ENCODE measurements at regions not wholly inside any gene's neighbourhood (a gene's known extent, or its start where the extent isn't known, plus 50 kb on each side); places are given as distances from the start of the nearest gene placed in this dataset.
"Not testable (repeated sequence)": the region's sequence is repeated elsewhere in the genome, so short reads cannot be mapped to it uniquely, and the experiment has no call there.

- DNase-seq (ENCODE audit: low spot score): no peak
Measured at GRCh38 chr2:88860421-88861075, 169.1 kb downstream of the RPIA start.

DNA sequence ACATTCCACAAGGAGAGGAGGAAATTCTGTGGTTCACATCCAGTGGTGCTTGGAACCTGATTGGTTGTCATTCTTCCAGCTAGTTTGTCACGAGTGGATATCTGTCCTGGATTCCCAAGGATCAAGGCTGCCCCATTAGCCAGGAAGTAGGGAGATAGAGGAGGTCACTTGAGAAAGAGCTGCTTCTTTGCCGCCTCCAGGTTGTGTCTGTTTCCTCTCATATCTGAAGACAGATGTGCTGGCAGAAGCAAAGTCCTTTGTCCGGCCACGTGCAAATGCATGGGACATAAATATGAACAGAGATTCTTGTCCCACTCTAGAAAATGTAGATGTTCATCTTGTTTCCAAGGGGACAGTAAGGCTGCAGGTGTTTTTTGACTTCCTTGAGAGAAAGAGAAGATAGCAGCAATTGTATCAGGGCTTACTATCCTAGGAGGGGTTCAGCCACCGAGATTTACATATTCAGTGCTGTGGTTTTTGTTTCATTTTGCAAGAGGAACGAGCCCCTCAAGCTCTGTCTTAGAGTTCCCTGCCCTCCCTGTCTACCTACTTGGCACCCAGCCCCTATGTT lies 174.4 kb downstream of the RPIA start:
- DNase-seq (ENCODE audit: low spot score): no peak

DNA sequence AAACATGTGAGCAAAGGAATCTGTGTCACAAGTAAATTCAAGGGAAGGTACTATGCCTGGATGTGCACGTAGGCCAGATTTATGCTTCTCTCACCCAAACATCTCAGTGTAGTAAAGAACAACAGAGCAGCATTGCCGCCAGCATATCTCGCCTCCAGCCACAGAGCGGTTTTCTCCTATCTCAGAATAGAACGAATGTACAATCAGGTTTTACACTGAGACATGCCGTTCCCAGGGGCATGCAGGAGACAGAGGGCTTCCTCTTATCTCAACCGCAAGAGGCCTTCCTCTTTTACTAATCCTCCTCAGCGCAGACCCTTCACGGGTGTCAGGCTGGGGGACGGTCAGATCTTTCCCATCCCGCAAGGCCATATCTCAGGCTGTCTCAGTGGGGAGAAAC lies 175.3 kb downstream of the RPIA start:
- DNase-seq (ENCODE audit: low spot score): no peak

DNA sequence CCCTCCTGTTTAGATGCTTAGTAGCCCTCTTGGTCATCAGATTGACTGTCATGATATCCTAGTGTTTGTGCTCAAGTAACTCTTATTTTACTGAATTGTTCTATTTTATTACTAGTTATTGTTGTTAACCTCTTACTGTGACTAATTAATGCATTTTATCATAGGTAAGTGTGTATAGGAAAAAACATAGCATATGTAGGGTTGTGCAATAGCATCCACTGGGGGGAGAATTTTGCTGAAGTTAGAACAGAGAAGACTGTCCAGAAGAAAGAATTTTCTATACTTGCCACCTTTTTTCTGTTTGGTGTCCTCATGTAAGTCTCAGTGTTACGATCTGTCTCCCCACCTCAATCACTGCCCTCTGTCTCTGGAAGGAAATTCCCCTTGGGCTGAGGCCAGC lies 177.4 kb downstream of the RPIA start:
- DNase-seq (ENCODE audit: low spot score): no peak

- DNase-seq (ENCODE audit: low spot score): no peak
Measured at GRCh38 chr2:88870267-88870839, 178.9 kb downstream of the RPIA start.

GRCh38 chr2:88871336-88871735 lies 179.9 kb downstream of the RPIA start:
- no peak for DNase-seq (ENCODE audit: low spot score)

DNA sequence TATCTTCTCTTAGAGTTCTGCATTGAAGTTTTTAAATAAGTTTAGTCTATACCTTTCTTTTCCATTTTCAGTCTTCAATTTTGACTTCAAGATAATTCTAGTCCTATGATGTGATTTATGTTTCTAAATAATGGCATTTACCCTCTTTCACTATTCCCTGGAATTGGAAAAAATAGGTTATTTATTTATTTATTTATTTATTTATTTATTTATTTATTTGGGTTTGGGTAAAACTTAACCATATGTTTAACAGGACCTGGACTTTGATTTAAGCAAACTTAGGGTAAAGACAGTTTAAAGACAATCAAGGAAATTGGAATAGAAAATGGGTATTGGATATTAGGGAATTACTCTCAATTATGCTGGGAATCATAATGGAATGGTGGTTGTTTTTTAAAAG lies 182.1 kb downstream of the RPIA start:
- no peak for DNase-seq (ENCODE audit: low spot score)

DNA sequence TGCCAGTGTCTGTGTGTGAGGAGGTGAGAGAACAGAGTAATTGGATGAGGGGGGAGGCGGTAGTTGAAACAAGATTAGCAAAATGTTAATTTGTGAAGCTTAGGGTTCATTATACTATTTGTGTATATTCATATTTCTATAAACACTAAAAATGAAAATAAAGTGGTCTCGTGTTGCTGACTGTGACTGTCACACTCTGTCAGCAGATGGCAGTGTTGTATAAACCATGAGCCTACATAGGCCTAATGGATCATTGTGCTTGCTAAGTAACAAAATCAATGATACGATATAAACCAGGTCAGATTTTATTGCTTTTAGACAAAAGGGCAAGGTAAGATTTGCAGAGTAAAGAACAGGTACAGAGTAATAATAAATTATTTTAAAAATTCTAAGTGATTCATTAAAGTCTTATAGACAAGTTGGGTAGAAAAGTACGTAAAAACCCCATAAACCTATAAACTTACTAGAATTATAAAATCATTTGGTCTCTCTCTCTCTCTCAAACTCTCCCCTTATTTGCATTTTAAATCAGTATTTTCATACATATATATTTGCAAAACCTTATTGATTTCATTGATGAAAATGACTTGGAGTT lies 182.7 kb downstream of the RPIA start:
- peak; percentile 40 for DNase-seq (ENCODE audit: low spot score)

GRCh38 chr2:88875736-88876135 lies 184.3 kb downstream of the RPIA start:
- DNase-seq (ENCODE audit: low spot score): no peak

GRCh38 chr2:88880441-88880953 lies 189.0 kb downstream of the RPIA start:
- peak; percentile 57 for DNase-seq (ENCODE audit: low spot score)

DNA sequence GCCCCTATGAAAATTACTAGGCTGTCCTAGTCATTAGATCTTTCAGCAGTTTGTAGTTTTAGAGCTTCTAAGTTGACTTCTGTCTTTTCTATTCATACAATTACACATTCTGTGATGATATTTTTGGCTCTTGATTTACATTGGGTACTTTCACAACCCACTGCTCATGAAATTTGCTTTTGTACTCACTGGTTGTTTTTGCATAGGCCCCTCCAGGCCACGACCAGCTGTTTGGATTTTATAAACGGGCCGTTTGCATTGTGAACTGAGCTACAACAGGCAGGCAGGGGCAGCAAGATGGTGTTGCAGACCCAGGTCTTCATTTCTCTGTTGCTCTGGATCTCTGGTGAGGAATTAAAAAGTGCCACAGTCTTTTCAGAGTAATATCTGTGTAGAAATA lies 193.8 kb downstream of the RPIA start:
- no peak for DNase-seq (ENCODE audit: low spot score)

DNA sequence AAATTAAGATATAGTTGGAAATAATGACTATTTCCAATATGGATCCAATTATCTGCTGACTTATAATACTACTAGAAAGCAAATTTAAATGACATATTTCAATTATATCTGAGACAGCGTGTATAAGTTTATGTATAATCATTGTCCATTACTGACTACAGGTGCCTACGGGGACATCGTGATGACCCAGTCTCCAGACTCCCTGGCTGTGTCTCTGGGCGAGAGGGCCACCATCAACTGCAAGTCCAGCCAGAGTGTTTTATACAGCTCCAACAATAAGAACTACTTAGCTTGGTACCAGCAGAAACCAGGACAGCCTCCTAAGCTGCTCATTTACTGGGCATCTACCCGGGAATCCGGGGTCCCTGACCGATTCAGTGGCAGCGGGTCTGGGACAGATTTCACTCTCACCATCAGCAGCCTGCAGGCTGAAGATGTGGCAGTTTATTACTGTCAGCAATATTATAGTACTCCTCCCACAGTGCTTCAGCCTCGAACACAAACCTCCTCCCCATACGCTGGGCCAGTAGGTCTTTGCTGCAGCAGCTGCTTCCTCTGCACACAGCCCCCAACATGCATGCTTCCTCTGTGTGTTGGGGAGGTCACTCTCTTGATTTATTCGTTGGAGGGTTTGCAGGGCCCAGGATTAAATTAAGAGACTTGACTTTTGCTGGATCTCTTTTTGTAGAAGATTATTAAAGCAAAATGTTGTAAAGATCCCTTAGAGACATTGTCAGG lies 194.4 kb downstream of the RPIA start:
- DNase-seq (ENCODE audit: low spot score): no peak

GRCh38 chr2:88887466-88887865 lies 196.0 kb downstream of the RPIA start:
- not testable (repeated sequence) for DNase-seq (ENCODE audit: low spot score)

DNA sequence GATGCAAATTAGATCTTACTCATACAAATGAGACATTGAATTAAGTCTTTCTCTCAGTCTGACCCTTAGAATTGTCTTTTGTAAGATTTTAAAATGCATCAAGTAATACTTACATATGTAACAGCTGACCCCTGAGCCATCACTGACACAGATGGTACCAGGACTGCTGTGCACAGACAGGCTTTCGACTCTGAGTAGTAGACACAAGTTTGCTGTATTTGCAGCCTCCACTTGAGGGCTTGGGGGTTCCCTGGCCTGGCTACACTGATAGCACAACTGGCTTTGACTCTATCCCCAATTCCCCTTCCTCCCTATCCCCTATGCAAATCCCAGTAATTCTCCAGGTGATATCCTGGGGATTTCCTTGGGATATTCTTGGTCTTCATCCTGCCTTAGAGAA lies 200.7 kb downstream of the RPIA start:
- no peak for DNase-seq (ENCODE audit: low spot score)

DNA sequence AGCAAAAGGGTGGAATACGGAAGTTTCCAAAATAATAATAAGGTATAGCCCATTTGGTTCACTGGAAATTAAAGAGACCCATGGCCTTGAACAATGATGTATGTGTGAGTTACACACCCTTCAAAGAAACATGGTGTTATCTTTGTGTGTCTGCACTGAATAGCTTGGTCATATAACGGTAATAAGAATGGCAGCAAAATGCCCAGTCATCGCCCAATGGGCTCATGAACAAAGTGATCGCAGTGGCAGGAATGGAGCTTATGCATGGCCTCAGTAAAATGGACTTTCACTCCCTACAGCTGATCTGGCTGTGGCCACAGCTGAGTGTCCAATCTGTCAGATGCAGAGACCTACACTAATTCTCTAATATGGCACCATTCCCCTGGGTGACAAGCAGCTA lies 201.3 kb downstream of the RPIA start:
- DNase-seq (ENCODE audit: low spot score): no peak

DNA sequence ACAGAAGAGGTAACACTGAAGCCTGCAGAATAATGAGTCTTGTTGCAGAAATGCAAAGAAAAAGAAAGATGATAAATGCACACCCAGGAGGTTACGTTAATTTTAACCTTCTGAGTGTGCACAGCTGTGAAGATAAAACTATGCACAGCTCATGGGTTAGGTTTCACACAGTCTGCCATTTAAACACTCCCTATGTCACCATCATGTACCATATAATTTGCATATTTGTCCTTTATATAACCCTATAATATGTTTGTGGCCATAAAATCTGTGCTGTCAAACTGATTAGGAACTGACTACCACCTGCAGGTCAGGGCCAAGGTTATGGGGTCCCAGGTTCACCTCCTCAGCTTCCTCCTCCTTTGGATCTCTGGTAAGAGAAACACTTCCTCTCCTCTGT lies 205.5 kb downstream of the RPIA start:
- no peak for DNase-seq (ENCODE audit: low spot score)

DNA sequence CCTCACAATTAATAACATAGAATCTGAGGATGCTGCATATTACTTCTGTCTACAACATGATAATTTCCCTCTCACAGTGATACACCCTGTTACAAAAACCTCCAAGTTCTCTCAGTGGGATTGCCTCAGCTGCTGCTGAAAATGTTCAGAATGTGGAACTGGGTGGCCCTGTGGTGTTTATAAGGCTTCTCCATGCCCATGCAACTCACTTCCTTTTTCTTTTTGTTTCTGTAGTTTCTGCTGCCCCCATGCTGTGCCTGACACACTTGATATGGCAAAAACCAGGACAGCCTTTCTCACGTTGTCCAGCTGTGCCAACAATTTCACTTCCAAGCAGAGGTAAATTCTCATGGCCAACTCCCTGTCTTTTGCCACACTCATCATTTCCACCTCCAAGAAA lies 206.2 kb downstream of the RPIA start:
- DNase-seq (ENCODE audit: low spot score): no peak

- DNase-seq (ENCODE audit: low spot score): peak; percentile 19
Measured at GRCh38 chr2:88903749-88904353, 212.4 kb downstream of the RPIA start.

DNA sequence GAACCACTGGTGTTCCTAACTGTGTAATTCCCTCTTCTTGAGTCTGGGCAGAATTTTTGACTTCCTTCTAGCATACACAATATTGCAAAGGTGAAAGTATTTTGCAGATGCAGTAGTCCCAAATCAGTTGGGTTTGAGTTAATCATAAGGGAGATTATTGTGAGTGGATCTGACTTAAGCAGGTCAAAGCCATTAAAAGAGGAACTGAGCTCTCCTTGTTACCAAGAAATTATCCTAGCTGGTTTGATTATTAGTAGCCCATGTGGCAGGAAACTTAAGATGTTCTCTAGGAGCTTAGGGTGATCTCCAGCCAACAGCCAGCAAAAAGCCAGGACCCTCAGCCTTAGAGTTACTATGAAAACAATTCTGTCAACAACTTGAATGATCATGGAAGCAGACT lies 221.8 kb downstream of the RPIA start:
- no peak for DNase-seq (ENCODE audit: low spot score)

DNA sequence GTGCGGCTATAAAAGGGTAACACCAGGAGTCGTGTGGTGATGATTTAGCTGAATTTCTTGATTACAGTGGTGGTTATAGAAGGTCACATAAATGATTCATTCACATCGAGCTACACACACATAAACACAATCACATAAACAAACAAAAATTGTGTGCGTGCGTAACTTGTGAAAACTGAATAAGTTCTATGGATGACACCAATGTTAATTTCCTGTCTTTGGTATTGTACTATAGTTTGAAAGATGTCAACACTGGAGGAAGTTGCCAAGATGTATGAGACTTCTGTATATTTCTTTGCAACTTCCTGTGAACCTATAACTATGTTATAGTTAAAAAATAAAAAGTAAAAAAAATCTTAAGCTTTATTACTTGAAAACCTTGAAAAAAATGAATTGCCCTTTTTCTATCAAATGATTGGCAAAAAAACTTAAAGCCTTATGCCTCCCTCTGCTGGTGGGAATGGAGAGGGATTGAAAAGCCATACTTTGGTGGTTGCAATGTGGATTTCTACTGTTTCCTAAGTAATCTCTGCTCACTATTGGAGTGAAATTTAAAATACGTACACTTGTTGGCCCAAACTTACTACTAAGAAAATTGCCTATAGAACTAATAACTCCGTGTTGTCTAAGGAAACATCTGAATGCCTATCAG lies 227.7 kb downstream of the RPIA start:
- DNase-seq (ENCODE audit: low spot score): peak; percentile 7

- DNase-seq (ENCODE audit: low spot score): not testable (repeated sequence)
Measured at GRCh38 chr2:88920399-88920798, 228.9 kb downstream of the RPIA start.

- DNase-seq (ENCODE audit: low spot score): no peak
Measured at GRCh38 chr2:88924533-88924932, 233.1 kb downstream of the RPIA start.

Measured in cerebellar cortex (tissue), 1 donor.